ENCODE measurements at regions not wholly inside any gene's neighbourhood (a gene's known extent, or its start where the extent isn't known, plus 50 kb on each side); places are given as distances from the start of the nearest gene placed in this dataset.

DNA sequence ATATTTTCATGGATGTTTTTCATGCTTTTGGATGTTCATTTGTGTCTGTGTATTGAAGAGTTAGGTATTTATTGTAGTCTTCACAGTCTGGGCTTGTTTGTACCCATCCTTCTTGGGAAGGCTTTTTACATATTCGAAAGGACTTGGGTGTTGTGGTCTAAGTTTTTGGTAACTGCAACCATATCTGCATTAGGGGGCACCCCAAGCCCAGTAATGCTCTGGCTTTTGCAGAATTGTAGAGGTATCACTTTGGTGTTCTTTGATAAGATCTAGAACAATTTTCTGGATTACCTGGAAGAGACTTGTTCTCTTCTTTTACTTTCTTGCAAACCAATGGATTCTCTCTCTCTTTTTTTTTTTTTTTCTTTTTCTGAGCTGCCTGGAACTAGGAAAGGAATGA is 581.3 kb downstream of the DACH1 start:
- ChIA-PET POLR2A (ENCODE audit: unreplicated experiment) (no interaction called here), CTCF (no interaction called here)
- Histone ChIP-seq H4K20me1 (ENCODE audit: insufficient read depth) (no peaks in the 10 kb centered on the region), H3K36me3 (ENCODE audit: low read depth) (no peaks in the 10 kb centered on the region), H3K4me3 (no peak overlapping the region), H3K9me3 (ENCODE audit: insufficient read depth, low read depth) (no peaks in the 10 kb centered on the region), H3K9me2 (ENCODE audit: insufficient read depth) (no peaks in the 10 kb centered on the region), H3K27me3 (ENCODE audit: insufficient read depth, low read depth) (no peaks in the 10 kb centered on the region), H3F3A (ENCODE audit: insufficient read depth, low read depth) (no peaks in the 10 kb centered on the region), H3K79me2 (ENCODE audit: low read depth) (no peaks in the 10 kb centered on the region), H3K4me1 (replicated peaks; ENCODE audit: insufficient read depth) (no peaks in the 10 kb centered on the region), H3K4me2 (no peak overlapping the region), H3K27ac (no peak overlapping the region), H2AFZ (no peak overlapping the region)
- DNase-seq = no peak
- intact Hi-C loops (cut with micrococcal nuclease; ENCODE audit: unreplicated experiment) = no loop called here
- TF ChIP-seq, protein P1, sequence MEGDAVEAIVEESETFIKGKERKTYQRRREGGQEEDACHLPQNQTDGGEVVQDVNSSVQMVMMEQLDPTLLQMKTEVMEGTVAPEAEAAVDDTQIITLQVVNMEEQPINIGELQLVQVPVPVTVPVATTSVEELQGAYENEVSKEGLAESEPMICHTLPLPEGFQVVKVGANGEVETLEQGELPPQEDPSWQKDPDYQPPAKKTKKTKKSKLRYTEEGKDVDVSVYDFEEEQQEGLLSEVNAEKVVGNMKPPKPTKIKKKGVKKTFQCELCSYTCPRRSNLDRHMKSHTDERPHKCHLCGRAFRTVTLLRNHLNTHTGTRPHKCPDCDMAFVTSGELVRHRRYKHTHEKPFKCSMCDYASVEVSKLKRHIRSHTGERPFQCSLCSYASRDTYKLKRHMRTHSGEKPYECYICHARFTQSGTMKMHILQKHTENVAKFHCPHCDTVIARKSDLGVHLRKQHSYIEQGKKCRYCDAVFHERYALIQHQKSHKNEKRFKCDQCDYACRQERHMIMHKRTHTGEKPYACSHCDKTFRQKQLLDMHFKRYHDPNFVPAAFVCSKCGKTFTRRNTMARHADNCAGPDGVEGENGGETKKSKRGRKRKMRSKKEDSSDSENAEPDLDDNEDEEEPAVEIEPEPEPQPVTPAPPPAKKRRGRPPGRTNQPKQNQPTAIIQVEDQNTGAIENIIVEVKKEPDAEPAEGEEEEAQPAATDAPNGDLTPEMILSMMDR (conservative IDR thresholded peaks at IDR 0.05) = no peak
- TF ChIP-seq EZH2 (IDR thresholded peaks at IDR 0.05; ENCODE audit: low read depth) = no peak
- BruUV-seq (replicated peaks) = no TSS peak

DNA sequence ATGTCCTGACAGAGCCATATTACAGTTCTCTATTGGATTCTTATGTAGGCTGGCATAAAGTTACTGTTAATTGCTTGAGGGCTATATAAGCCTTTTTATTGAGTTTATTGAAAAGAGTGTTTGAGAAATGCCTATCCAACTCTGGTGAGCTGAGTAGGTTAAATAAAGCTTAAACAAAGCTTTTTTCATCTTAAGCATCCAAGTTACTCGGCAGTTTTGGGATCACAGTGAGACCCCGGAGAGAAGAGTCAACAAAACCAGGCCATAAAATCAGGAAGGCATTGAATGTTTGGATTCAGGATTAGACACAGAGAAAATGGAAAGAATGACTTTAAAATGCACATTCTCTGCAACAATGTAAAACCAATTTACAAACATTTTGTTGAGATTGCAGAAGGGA is 588.5 kb downstream of the DACH1 start:
- no peaks in the 10 kb centered on the region for H3K4me1 ChIP-seq (replicated peaks; ENCODE audit: insufficient read depth)
- no peak overlapping the region for H2AFZ ChIP-seq
- CTCF ChIA-PET = no interaction called here
- intact Hi-C loops (cut with micrococcal nuclease; ENCODE audit: unreplicated experiment) = no loop called here
- DNase-seq = no peak
- POLR2A ChIA-PET (ENCODE audit: unreplicated experiment) = no interaction called here
- H4K20me1 ChIP-seq (ENCODE audit: insufficient read depth) = no peaks in the 10 kb centered on the region
- no peak for TF ChIP-seq EZH2 (IDR thresholded peaks at IDR 0.05; ENCODE audit: low read depth)
- TF ChIP-seq, protein P1 (conservative IDR thresholded peaks at IDR 0.05) = no peak
- no peaks in the 10 kb centered on the region for H3F3A ChIP-seq (ENCODE audit: insufficient read depth, low read depth)
- no peak overlapping the region for H3K4me2 ChIP-seq
- no peaks in the 10 kb centered on the region for H3K9me3 ChIP-seq (ENCODE audit: insufficient read depth, low read depth)
- H3K27ac ChIP-seq = no peak overlapping the region
- H3K4me3 ChIP-seq = no peak overlapping the region
- H3K79me2 ChIP-seq (ENCODE audit: low read depth) = no peaks in the 10 kb centered on the region
- no peaks in the 10 kb centered on the region for H3K9me2 ChIP-seq (ENCODE audit: insufficient read depth)
- BruUV-seq (replicated peaks) = no TSS peak
- H3K27me3 ChIP-seq (ENCODE audit: insufficient read depth, low read depth) = no peaks in the 10 kb centered on the region
- H3K36me3 ChIP-seq (ENCODE audit: low read depth) = no peaks in the 10 kb centered on the region

DNA sequence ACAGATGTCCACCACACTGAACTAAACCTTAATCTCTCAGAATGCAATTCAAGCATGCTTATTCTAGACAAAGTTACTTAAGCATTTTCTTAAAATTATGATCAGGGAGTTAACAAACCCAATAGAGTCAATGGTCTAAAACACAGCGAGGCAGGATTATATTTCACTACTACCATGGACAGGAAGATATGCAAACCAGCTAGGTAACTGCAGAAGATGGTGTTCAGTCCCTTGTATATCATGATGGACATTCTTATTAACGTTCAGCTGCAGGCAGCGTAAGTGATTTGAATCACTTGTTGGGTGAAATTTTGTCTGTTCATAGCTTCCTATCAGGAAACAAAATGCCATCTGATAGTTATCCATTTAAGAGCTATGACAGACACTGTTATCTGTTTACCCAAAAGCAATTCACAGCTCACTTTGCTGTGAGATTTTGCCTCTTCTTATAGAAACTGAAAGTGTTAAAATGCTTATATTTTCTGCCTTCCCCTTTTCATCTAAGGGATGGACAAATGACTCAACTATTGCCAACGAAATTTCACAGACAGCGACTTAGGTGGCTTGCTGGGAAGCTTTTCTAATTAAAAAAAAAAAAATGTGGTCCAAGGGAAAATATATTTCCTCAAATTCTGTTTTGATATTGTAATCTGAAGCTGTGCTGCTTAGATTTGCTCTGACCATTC is 591.9 kb downstream of the DACH1 start:
- no peaks in the 10 kb centered on the region for H3K79me2 ChIP-seq (ENCODE audit: low read depth)
- intact Hi-C loops (cut with micrococcal nuclease; ENCODE audit: unreplicated experiment) = no loop called here
- no peak overlapping the region for H3K4me2 ChIP-seq
- H3K27me3 ChIP-seq (ENCODE audit: insufficient read depth, low read depth) = no peaks in the 10 kb centered on the region
- H3K4me3 ChIP-seq = no peak overlapping the region
- POLR2A ChIA-PET (ENCODE audit: unreplicated experiment) = no interaction called here
- TF ChIP-seq EZH2 (IDR thresholded peaks at IDR 0.05; ENCODE audit: low read depth) = no peak
- TF ChIP-seq, protein P1 (conservative IDR thresholded peaks at IDR 0.05) = no peak
- BruUV-seq (replicated peaks) = no TSS peak
- H3F3A ChIP-seq (ENCODE audit: insufficient read depth, low read depth) = no peaks in the 10 kb centered on the region
- H3K36me3 ChIP-seq (ENCODE audit: low read depth) = no peaks in the 10 kb centered on the region
- no peak overlapping the region for H3K27ac ChIP-seq
- H3K9me2 ChIP-seq (ENCODE audit: insufficient read depth) = no peaks in the 10 kb centered on the region; the same call in 1 of the 2 replicates
- CTCF ChIA-PET = no interaction called here
- no peaks in the 10 kb centered on the region for H3K4me1 ChIP-seq (replicated peaks; ENCODE audit: insufficient read depth)
- H4K20me1 ChIP-seq (ENCODE audit: insufficient read depth) = no peaks in the 10 kb centered on the region
- no peak overlapping the region for H2AFZ ChIP-seq
- H3K9me3 ChIP-seq (ENCODE audit: insufficient read depth, low read depth) = no peaks in the 10 kb centered on the region
- no peak for DNase-seq

Data from PC-9 (cell line).